Bronchial epithelial cell (primary cell): ENCODE measurements at regions not wholly inside any gene's neighbourhood (a gene's known extent, or its start where the extent isn't known, plus 50 kb on each side); places are given as distances from the start of the nearest gene placed in this dataset.

Experiments used
- DNase-seq: peaks from one replicate; pipeline ENCODE4 v3.0.0-alpha.2; 2010; ENCODE audit warnings: low read depth
- FAIRE-seq: peaks from 2 replicates; lab custom pipeline; 2011; peaks lifted over from hg19 to GRCh38; lab: Jason Lieb, UNC
- H3K27me3 ChIP-seq: 2 replicates; pipeline ENCODE4 v1.5.1; 2011; ENCODE audit warnings: low read length; ENCODE audit not compliant: control insufficient read depth, insufficient read depth
- H3K36me3 ChIP-seq: 2 replicates; pipeline ENCODE4 v1.5.1; 2011; ENCODE audit warnings: low read length; ENCODE audit not compliant: control insufficient read depth, insufficient read depth
- H3K4me3 ChIP-seq: 2 replicates; pipeline ENCODE4 v1.5.1; 2011; ENCODE audit warnings: mild to moderate bottlenecking, low read depth, low read length, control low read depth
- CTCF ChIP-seq: IDR thresholded peaks from 2 replicates; pipeline ENCODE4 v1.5.1; 2011; ENCODE audit warnings: mild to moderate bottlenecking, moderate library complexity, low read length, control low read depth, inconsistent platforms; ENCODE audit not compliant: insufficient read depth, severe bottlenecking

GRCh38 chr17:34114174-34114573 is 140.9 kb upstream of the CCL2 start:
- H3K4me3 ChIP-seq: no peak overlapping the region
- TF ChIP-seq CTCF: no peak
- DNase-seq (no peak), FAIRE-seq (no peak)
- no peaks in the 10 kb centered on the region for H3K27me3 ChIP-seq
- H3K36me3 ChIP-seq: no peaks in the 10 kb centered on the region

GRCh38 chr17:34116306-34116705 is 138.8 kb upstream of the CCL2 start:
- Histone ChIP-seq H3K27me3 (no peaks in the 10 kb centered on the region), H3K4me3 (no peak overlapping the region), H3K36me3 (no peaks in the 10 kb centered on the region)
- DNase-seq: no peak
- TF ChIP-seq CTCF: no peak
- FAIRE-seq: no peak

GRCh38 chr17:34117332-34117731 is 137.8 kb upstream of the CCL2 start:
- no peaks in the 10 kb centered on the region for H3K36me3 ChIP-seq
- FAIRE-seq (no peak), DNase-seq (no peak)
- TF ChIP-seq CTCF: no peak
- H3K27me3 ChIP-seq: no peaks in the 10 kb centered on the region
- no peak overlapping the region for H3K4me3 ChIP-seq

- no peaks in the 10 kb centered on the region for H3K36me3 ChIP-seq
- H3K4me3 ChIP-seq: no peak overlapping the region
- DNase-seq (no peak), FAIRE-seq (no peak)
- no peak for TF ChIP-seq CTCF
- no peaks in the 10 kb centered on the region for H3K27me3 ChIP-seq
Observed at GRCh38 chr17:34117811-34118210, 137.3 kb upstream of the CCL2 start.

GRCh38 chr17:34118564-34118963 is 136.5 kb upstream of the CCL2 start:
- no peak for DNase-seq
- TF ChIP-seq CTCF: no peak
- Histone ChIP-seq H3K4me3 (no peak overlapping the region), H3K36me3 (no peaks in the 10 kb centered on the region), H3K27me3 (no peaks in the 10 kb centered on the region)
- FAIRE-seq: peak; percentile 64

GRCh38 chr17:34121311-34121710 is 133.8 kb upstream of the CCL2 start:
- DNase-seq (no peak), FAIRE-seq (peak; percentile 23)
- H3K36me3 ChIP-seq: no peaks in the 10 kb centered on the region
- H3K4me3 ChIP-seq: no peak overlapping the region
- no peaks in the 10 kb centered on the region for H3K27me3 ChIP-seq
- TF ChIP-seq CTCF: no peak
